Left lobe of liver (tissue), 2 donors: ENCODE measurements at regions not wholly inside any gene's neighbourhood (a gene's known extent, or its start where the extent isn't known, plus 50 kb on each side); places are given as distances from the start of the nearest gene placed in this dataset.
"Not testable (repeated sequence)": the region's sequence is repeated elsewhere in the genome, so short reads cannot be mapped to it uniquely, and the experiment has no call there.

Experiments used
- ATAC-seq: fragments of 200-7000 bp; cut with Tn5 transposase; one replicate; pipeline ENCODE4 v1.9.1; 2020; ENCODE audit warnings: mild to moderate bottlenecking, moderate library complexity
- DNase-seq: peaks from one replicate; pipeline ENCODE4 v3.0.0-alpha.2; 2020; ENCODE audit warnings: low spot score
- donor health status: DM: no; HTN: no; CAD: no; lungs with moderate emphysema.
- donor health status: DM: no; HTN: yes; CAD: no.

DNA sequence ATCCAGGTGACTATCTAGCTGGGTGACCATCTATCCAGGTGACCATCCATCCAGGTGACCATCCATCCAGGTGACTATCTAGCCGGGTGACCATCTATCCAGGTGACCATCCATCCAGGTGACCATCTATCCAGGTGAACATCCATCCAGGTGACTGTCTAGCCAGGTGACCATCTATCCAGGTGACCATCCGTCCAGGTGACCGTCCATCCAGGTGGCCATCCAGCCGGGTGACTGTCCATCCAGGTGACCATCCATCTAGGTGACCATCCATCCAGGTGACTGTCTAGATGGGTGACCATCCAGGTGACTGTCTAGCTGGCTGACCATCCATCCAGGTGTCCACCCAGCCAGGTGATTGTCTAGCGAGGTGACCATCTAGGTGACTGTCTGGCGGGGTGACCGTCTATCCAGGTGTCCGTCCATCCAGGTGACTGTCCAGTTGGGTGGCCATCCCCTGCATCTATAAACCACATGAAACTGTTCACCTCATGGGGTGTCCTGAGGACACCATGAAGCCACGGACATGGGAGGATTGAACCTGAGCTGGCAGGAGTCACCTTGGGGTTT is 305.3 kb downstream of the NDUFA10 start:
- ATAC-seq (no peak), DNase-seq (peak; percentile 33)

GRCh38 chr2:239718991-239719390 is 306.2 kb downstream of the NDUFA10 start:
- ATAC-seq, result not testable (repeated sequence)
- peak; percentile 19 for DNase-seq

GRCh38 chr2:239717706-239718105 is 307.4 kb downstream of the NDUFA10 start:
- ATAC-seq, result no peak
- peak; percentile 16 for DNase-seq

GRCh38 chr2:239717319-239717675 is 307.8 kb downstream of the NDUFA10 start:
- DNase-seq (no peak), ATAC-seq (no peak)

DNA sequence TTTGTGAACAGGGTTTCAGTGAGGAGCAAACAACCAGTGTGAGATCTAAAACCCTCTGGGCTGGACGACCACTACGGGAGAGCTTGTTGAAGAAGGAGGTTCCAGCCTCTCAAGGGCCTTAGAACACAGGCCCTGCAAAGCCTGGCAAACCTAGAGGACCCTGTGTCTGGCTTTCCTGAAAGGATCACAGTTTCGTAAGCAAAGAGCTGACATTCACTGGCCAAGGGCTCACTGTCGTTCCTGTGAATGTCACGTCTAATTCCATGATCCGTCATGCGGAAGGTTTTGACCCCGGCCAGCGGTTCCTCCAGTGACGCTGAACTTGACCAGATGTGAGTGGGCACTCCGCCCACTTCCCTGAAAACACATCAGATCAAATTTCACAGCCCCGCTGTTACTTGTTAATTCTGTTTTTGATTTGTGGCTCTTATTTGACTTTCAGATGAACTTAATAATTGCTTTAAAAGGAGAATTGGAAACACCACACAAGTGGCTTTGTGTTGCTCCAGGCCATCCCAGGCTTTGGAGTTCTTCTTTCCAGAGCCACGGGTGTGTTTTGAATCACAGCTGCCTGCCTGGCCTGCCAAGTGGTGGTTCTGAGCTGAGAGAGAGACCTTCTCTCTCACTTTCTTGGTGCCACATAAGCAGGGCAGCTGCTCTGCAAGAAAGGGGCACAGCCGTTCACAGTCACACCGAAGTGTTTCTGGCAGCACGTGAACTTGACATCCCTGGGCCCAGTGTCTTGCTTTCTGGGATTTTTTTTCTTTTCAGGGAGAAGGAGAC is 308.4 kb downstream of the NDUFA10 start:
- DNase-seq (peak; percentile 40), ATAC-seq (no peak)

DNA sequence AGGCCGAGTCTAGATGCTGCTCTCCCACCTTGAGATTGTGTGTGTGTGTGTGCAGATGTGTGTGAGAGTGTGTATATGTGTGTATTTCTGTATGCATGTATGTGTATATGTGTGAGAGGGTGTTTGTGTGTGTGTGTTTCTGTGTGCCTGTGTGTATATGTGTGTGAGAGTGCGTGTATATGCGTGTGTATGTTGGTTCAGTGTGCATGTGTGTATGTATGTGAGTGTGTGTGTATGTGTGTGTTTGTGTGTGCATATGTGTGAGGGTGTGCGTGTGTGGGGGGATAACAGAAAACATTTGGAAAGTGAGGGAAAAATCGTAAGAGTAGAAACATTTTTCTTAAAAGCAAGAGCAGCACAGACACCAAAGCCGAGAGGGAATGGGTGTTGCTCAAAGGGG is 309.1 kb downstream of the NDUFA10 start:
- ATAC-seq (no peak), DNase-seq (no peak)

DNA sequence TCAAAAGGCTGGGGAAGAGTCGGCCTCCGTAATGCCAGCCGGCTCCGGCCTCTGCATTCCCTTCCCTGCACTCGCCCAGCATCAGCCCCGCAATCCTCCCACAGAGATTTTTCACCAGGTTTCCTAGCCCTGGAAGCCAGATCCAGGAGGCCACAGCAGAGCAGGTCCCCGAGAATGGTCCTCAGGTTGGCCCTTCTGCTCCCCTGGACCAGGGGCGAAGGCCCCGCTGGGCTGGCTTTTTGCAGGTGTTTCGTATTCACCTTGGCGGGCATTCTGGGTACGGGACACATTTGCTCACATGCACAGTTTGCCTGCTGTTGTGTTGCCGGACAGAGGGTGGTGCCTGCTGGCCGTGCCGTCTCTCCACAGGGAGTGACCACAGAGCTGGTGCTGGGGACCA is 309.5 kb downstream of the NDUFA10 start:
- DNase-seq (peak; percentile 30), ATAC-seq (no peak)

DNA sequence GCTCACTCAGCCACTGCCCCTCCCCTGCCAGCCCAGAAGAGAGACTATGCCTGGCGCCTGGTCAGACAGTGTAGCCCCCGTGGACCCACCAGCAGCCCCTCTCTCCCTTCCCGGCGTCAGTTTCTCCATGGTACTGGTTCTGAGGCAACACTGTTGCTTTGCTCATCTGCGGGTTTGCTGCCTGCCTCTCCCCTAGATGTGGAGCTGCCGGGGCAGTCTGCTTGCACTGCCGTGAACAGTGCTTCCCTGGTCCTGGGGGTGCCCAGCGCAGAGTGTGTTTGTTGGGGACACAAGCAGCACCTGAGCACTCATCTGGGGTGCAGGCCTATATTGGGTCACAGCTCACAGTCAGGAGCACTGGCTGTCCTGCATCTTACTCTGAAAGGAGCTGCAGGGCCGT is 309.9 kb downstream of the NDUFA10 start:
- DNase-seq, result peak; percentile 37

DNA sequence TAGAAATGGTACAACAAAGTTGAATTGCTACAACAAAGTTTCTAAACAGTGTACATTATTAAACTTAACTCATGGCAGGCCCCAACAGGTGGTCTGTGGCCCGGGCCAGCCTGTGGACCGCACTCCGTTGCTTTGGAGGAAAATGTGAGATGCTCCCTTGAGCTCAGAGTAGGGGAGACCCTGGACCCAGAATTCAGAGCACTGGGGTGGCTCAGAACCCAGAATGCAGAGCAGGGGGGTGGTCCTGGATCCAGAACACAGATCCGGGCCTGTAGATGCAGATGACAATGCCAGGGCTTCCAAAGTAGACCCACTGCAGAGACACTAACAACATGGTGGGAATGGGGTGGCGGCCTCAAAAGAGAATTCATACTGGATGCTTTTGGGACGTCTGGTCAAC is 311.0 kb downstream of the NDUFA10 start:
- ATAC-seq (no peak), DNase-seq (peak; percentile 15)

More for the DNA sequence above, 309.9 kb downstream of the NDUFA10 start:
- ATAC-seq, result no peak

- no peak for DNase-seq
- ATAC-seq, result no peak
These were observed 311.9 kb upstream of the HDAC4 start for GRCh38 chr2:239712755-239713154.

DNA sequence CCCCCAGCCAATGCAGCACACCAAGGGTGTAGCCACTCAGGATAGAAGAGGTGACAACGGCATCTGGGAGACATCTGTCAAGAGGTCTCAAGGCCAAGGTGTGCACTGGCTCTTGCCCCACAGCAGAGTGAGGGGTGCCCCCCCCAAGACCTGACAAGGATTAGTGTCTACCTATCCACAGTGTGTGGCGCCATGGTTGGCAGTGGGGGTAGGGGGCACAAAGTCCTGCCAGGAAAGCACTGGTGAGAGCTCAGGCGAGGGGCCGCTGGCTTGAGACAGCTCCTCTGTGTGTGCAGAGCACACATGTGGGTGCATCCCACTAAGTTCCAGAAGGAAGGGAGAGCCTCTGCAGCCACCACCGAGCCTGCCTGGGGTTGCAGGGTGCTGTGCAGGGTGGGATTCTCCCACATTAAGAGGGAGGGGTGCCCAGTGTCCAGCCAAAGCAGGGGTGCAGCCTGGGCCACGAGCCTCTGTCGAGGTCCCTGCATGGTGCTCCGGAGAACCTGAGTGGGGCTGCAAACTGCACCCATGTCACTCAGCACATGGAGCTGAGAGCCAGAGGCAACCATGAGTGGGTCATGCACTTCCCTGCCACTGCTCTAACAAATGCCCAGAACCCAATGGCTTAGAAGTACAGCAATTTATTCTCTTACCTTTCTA is 311.2 kb upstream of the HDAC4 start:
- ATAC-seq (no peak), DNase-seq (no peak)

- ATAC-seq, result no peak
- DNase-seq, result peak; percentile 22
These were observed 310.4 kb upstream of the HDAC4 start for GRCh38 chr2:239710953-239711861.

DNA sequence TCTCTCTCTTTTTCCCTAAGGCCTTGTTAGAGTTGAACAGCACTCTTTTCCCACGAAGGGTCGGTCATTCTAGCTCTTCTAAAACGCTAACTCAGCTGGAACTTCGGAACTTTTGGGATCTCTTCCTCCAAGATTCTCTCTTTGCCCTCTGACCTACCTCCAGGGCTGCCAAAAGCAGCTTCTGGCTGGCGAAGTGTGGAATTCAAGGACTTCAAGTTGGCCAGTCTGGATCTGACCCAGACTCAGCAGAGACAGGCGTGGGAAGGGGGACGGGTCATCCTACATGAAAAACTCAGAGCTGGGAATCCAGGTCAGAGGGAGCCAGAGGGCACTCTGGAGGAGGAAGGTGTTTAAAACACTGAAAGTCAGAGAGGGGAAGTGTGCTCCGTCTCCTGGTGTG is 305.5 kb upstream of the HDAC4 start:
- DNase-seq, result no peak
- ATAC-seq, result no peak

DNA sequence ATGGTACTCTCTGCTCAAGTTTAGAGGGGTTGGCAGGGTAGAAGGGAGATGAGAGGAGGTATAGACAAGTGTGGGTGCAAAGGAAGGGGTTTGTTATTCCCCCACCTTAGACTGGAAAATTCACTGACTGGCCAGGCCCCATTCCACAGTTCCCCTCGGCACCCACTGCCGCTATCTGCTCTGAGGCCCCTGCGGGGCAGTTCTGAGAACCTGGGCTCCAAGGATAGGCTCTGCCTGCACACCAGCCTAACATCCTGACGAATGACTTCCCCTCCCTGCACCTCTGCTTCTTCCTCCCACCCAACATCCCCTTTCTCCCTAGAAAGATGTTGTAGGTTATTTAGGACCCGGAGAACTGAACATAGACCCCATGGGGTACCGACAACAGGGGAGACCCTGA is 303.9 kb upstream of the HDAC4 start:
- ATAC-seq (no peak), DNase-seq (no peak)

DNA sequence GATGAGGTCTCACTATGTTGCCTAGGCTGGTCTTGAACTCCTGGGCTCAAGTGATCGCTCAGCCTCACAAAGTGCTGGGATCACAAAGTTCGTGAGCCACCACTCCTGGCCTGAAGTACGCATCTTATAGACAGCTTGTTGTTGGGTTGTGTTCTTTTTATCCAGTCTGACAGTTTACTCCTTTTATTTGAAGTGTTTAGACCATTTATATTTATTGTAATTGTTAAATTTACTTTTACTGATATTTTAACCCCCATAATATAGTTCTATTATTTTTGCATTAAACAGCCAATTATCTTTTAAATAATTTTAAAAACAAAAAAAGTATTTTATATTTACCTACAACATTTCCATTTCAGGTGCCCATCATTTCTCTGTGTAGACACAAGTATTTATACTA is 303.0 kb upstream of the HDAC4 start:
- DNase-seq, result no peak
- ATAC-seq, result no peak

GRCh38 chr2:239700686-239701345 is 300.0 kb upstream of the HDAC4 start:
- DNase-seq, result no peak

GRCh38 chr2:239697399-239698164 is 296.8 kb upstream of the HDAC4 start:
- DNase-seq (peak; percentile 35), ATAC-seq (no peak)

More at GRCh38 chr2:239700686-239701345, 300.0 kb upstream of the HDAC4 start:
- ATAC-seq, result no peak

- DNase-seq (no peak), ATAC-seq (no peak)
These were observed 295.9 kb upstream of the HDAC4 start for GRCh38 chr2:239696559-239697207.

GRCh38 chr2:239695728-239696240 is 295.0 kb upstream of the HDAC4 start:
- DNase-seq (peak; percentile 30), ATAC-seq (no peak)
